ENCODE measurements at regions not wholly inside any gene's neighbourhood (a gene's known extent, or its start where the extent isn't known, plus 50 kb on each side); places are given as distances from the start of the nearest gene placed in this dataset.

GRCh38 chr2:234812851-234813250 is 139.0 kb upstream of the SH3BP4 start:
- TF ChIP-seq CTCF (IDR thresholded peaks at IDR 0.05; ENCODE audit: control extremely low read depth, extremely low read depth, low read depth, missing control alignments) = no peak
- no peak for DNase-seq (ENCODE audit: extremely low spot score)
- ChIA-PET POLR2A (no interaction called here), CTCF (interaction anchor here (1.1 kb wide), 1 partner anchor 26 kb away, joined by 3 read pairs; no protein-coding TSS in a partner anchor)

GRCh38 chr2:234808907-234809306 is 142.9 kb upstream of the SH3BP4 start:
- no peak for DNase-seq (ENCODE audit: extremely low spot score)

GRCh38 chr2:234806818-234807217 is 145.0 kb upstream of the SH3BP4 start:
- CTCF ChIA-PET = no interaction called here
- POLR2A ChIA-PET = no interaction called here
- DNase-seq (ENCODE audit: extremely low spot score) = no peak
- TF ChIP-seq CTCF (IDR thresholded peaks at IDR 0.05; ENCODE audit: control extremely low read depth, extremely low read depth, low read depth, missing control alignments) = no peak

More at GRCh38 chr2:234808907-234809306, 142.9 kb upstream of the SH3BP4 start:
- ChIA-PET POLR2A (no interaction called here), CTCF (interaction anchor here (0.9 to 1.1 kb wide), 2 partner anchors 16 to 25 kb away, joined by 3 read pairs; no protein-coding TSS in a partner anchor)
- no peak for TF ChIP-seq CTCF (IDR thresholded peaks at IDR 0.05; ENCODE audit: control extremely low read depth, extremely low read depth, low read depth, missing control alignments)

GRCh38 chr2:234805836-234806235 is 146.0 kb upstream of the SH3BP4 start:
- DNase-seq (ENCODE audit: extremely low spot score) = no peak
- CTCF ChIA-PET = no interaction called here
- no peak for TF ChIP-seq CTCF (IDR thresholded peaks at IDR 0.05; ENCODE audit: control extremely low read depth, extremely low read depth, low read depth, missing control alignments)
- POLR2A ChIA-PET = no interaction called here

- DNase-seq (ENCODE audit: extremely low spot score) = no peak
- POLR2A ChIA-PET = no interaction called here
- CTCF ChIA-PET = interaction anchor here (1.0 kb wide), 1 partner anchor 72 kb away, joined by 3 read pairs; no protein-coding TSS in a partner anchor
- no peak for TF ChIP-seq CTCF (IDR thresholded peaks at IDR 0.05; ENCODE audit: control extremely low read depth, extremely low read depth, low read depth, missing control alignments)
These were observed 147.1 kb upstream of the SH3BP4 start for GRCh38 chr2:234804704-234805103.

GRCh38 chr2:234802845-234803171 is 149.0 kb upstream of the SH3BP4 start:
- CTCF ChIA-PET = no interaction called here
- TF ChIP-seq CTCF (IDR thresholded peaks at IDR 0.05; ENCODE audit: control extremely low read depth, extremely low read depth, low read depth, missing control alignments) = no peak
- DNase-seq (ENCODE audit: extremely low spot score) = no peak
- POLR2A ChIA-PET = no interaction called here

Measured in GM10248 (cell line).